Osteocyte (in vitro differentiated cells): ENCODE measurements at regions not wholly inside any gene's neighbourhood (a gene's known extent, or its start where the extent isn't known, plus 50 kb on each side); places are given as distances from the start of the nearest gene placed in this dataset.

Experiments used
- DNase-seq: peaks from one replicate; pipeline ENCODE4 v3.0.0; 2021; ENCODE audit warnings: mixed read lengths; ENCODE audit not compliant: unreplicated experiment; ENCODE audit errors: extremely low spot score
- H3K27ac Mint-ChIP-seq: one replicate; pipeline ENCODE4 v1.8.0; 2021; ENCODE audit warnings: mild to moderate bottlenecking, mixed read lengths; ENCODE audit not compliant: unreplicated experiment
- H3K27me3 Mint-ChIP-seq: one replicate; pipeline ENCODE4 v1.8.0; 2021; ENCODE audit warnings: mixed read lengths; ENCODE audit not compliant: unreplicated experiment
- H3K36me3 Mint-ChIP-seq: one replicate; pipeline ENCODE4 v1.8.0; 2021; ENCODE audit warnings: mixed read lengths; ENCODE audit not compliant: unreplicated experiment
- H3K4me1 Mint-ChIP-seq: one replicate; pipeline ENCODE4 v1.8.0; 2021; ENCODE audit warnings: mixed read lengths; ENCODE audit not compliant: unreplicated experiment
- H3K4me3 Mint-ChIP-seq: one replicate; pipeline ENCODE4 v1.8.0; 2021; ENCODE audit warnings: mild to moderate bottlenecking, moderate library complexity, mixed read lengths; ENCODE audit not compliant: unreplicated experiment
- H3K9me3 Mint-ChIP-seq: one replicate; pipeline ENCODE4 v1.8.0; 2021; ENCODE audit warnings: mixed read lengths; ENCODE audit not compliant: unreplicated experiment
- TF ChIP-seq, protein P1 (sequence below): fragments of 200-600 bp; sonication (generic); IDR thresholded peaks from 2 replicates; pipeline ENCODE4 v1.5.0; 2021; ENCODE audit warnings: antibody characterized with exemption, mild to moderate bottlenecking, moderate library complexity

DNA sequence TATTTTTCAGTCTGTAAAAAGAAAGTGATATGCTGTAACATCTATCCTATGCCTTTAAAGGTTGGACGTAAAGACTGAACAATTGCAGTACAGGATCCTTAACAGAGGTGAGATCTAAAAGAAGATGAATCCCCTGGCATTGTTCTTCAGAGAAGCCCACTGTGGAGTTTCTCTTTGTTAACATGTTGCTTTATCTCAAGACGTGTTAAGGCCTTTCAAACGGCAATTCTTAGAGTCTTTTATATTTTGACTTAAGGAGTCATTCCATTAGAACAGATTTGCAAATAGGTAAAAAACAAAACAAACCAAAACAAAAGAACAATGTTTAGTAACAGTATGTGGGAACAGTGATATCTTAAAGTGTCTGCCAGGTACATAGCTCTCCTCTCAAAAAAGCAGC, 225.1 kb upstream of the ZP4 start:
- DNase-seq, result no peak
- H3K4me1 Mint-ChIP-seq, result no peaks in the 10 kb centered on the region
- no peaks in the 10 kb centered on the region for H3K9me3 Mint-ChIP-seq
- no peaks in the 10 kb centered on the region for H3K36me3 Mint-ChIP-seq
- H3K4me3 Mint-ChIP-seq, result no peak overlapping the region
- TF ChIP-seq, protein P1, sequence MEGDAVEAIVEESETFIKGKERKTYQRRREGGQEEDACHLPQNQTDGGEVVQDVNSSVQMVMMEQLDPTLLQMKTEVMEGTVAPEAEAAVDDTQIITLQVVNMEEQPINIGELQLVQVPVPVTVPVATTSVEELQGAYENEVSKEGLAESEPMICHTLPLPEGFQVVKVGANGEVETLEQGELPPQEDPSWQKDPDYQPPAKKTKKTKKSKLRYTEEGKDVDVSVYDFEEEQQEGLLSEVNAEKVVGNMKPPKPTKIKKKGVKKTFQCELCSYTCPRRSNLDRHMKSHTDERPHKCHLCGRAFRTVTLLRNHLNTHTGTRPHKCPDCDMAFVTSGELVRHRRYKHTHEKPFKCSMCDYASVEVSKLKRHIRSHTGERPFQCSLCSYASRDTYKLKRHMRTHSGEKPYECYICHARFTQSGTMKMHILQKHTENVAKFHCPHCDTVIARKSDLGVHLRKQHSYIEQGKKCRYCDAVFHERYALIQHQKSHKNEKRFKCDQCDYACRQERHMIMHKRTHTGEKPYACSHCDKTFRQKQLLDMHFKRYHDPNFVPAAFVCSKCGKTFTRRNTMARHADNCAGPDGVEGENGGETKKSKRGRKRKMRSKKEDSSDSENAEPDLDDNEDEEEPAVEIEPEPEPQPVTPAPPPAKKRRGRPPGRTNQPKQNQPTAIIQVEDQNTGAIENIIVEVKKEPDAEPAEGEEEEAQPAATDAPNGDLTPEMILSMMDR, result no peak
- no peaks in the 10 kb centered on the region for H3K27me3 Mint-ChIP-seq
- no peak overlapping the region for H3K27ac Mint-ChIP-seq

DNA sequence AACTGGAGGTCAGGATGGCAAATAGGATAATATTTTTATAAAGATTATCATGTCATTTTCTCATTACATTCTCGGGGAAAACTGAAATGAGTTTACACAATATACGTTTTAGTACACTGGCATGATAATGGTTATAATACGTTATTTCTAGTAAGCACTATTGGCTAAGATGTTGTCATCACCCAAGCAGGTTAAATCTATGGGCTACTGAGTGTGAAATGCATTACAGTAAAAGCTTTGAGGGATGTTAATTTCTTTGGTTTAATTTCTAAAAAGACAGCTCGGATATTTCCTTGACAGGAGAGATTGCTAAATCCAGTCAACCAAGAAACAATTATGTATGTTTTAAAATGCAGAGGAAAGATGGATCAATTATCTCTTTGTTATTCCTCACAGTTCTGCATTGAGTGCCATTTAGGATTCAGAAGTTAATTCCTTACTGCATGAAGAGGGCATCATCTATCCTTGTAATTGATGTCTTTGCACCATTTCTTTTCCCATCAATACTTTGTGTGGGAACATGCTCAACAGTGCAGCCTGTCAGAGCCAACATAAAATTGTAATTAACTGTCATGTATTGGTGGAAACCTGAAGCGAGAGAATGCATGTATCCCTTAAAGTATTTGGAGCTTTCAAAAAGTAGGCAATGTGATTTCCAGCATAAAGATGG, 222.4 kb upstream of the ZP4 start:
- H3K9me3 Mint-ChIP-seq, result no peaks in the 10 kb centered on the region
- no peak overlapping the region for H3K27ac Mint-ChIP-seq
- H3K4me3 Mint-ChIP-seq, result no peak overlapping the region
- H3K4me1 Mint-ChIP-seq, result no peaks in the 10 kb centered on the region
- TF ChIP-seq, protein P1, result no peak
- H3K27me3 Mint-ChIP-seq, result no peaks in the 10 kb centered on the region
- DNase-seq, result no peak
- no peaks in the 10 kb centered on the region for H3K36me3 Mint-ChIP-seq

DNA sequence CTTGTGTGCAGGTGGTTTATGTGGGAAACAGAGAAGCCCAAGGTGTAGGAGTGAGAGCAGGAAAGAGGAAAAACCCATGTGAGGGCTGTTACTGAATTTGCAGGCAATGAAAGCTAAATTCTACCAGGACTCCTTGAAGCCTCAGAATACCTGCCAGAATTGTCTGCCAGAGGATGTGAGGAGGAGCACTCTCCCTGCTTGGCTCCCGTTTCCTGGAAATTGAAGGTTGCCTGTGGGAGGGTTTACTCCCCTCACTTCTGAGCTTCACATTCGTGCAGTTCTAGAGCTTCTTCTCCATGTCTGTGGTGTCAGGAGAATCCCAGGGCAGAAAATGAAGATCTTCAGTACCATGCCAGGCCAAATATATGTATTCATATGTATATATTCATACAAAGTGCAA, 220.8 kb upstream of the ZP4 start:
- TF ChIP-seq, protein P1, result no peak
- Mint-ChIP-seq H3K27ac (no peak overlapping the region), H3K9me3 (no peaks in the 10 kb centered on the region), H3K4me1 (no peaks in the 10 kb centered on the region), H3K27me3 (no peaks in the 10 kb centered on the region), H3K36me3 (no peaks in the 10 kb centered on the region), H3K4me3 (no peak overlapping the region)
- DNase-seq, result no peak

DNA sequence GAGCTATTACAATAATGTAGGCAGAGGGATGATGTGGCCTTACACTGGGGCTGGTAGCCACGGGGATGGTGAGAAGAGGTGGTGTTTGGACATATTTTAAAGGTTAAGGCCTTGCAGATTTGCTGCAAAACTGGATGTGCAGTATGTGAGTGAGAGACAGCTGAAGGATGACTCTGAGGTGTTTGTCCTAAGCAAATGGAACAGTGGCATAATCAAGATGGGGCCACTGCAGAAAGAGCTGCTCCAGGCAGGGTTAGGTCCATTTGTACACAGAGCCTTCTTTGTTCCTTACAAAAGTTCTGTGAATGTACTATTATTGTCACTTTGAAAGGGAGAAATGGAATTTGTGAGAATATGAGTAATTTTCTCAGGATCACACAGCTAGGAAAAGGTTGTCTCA, 220.4 kb upstream of the ZP4 start:
- Mint-ChIP-seq H3K27ac (no peak overlapping the region), H3K4me3 (no peak overlapping the region), H3K36me3 (no peaks in the 10 kb centered on the region), H3K9me3 (no peaks in the 10 kb centered on the region), H3K4me1 (no peaks in the 10 kb centered on the region), H3K27me3 (no peaks in the 10 kb centered on the region)
- DNase-seq, result no peak
- TF ChIP-seq, protein P1, result no peak

GRCh38 chr1:238108417-238108816, 217.7 kb upstream of the ZP4 start:
- no peak for DNase-seq
- H3K9me3 Mint-ChIP-seq, result no peaks in the 10 kb centered on the region
- H3K4me3 Mint-ChIP-seq, result no peak overlapping the region
- H3K4me1 Mint-ChIP-seq, result no peaks in the 10 kb centered on the region
- no peak overlapping the region for H3K27ac Mint-ChIP-seq
- TF ChIP-seq, protein P1, result no peak
- no peaks in the 10 kb centered on the region for H3K36me3 Mint-ChIP-seq
- no peaks in the 10 kb centered on the region for H3K27me3 Mint-ChIP-seq
